Neural progenitor cell (in vitro differentiated cells): ENCODE measurements at regions not wholly inside any gene's neighbourhood (a gene's known extent, or its start where the extent isn't known, plus 50 kb on each side); places are given as distances from the start of the nearest gene placed in this dataset.

Source experiments
- DNase-seq: peaks from one replicate; pipeline ENCODE4 v3.0.0-alpha.2; 2016; ENCODE audit warnings: low spot score
- H2AFZ ChIP-seq: fragments of 200-600 bp; sonication (generic); replicated peaks from 2 replicates; pipeline ENCODE4 v1.6.1; 2016; ENCODE audit warnings: antibody characterized with exemption
- H3F3A ChIP-seq: fragments of 200-600 bp; sonication (generic); 2 replicates; pipeline ENCODE4 v1.6.1; 2016; ENCODE audit warnings: antibody characterized with exemption, low read depth
- H3K27ac ChIP-seq: fragments of 200-600 bp; sonication (generic); 2 replicates; pipeline ENCODE4 v1.5.1; 2016; ENCODE audit warnings: mild to moderate bottlenecking
- H3K27me3 ChIP-seq: fragments of 200-600 bp; sonication (generic); 2 replicates; pipeline ENCODE4 v1.6.1; 2016; ENCODE audit warnings: mild to moderate bottlenecking, moderate library complexity
- H3K36me3 ChIP-seq: fragments of 200-600 bp; sonication (generic); 2 replicates; pipeline ENCODE4 v1.5.1; 2016
- H3K4me1 ChIP-seq: fragments of 200-600 bp; sonication (generic); 2 replicates; pipeline ENCODE4 v1.6.1; 2016; ENCODE audit warnings: mixed run types
- H3K4me2 ChIP-seq: fragments of 200-600 bp; sonication (generic); 2 replicates; pipeline ENCODE4 v1.6.1; 2016
- H3K4me3 ChIP-seq: fragments of 200-600 bp; sonication (generic); 2 replicates; pipeline ENCODE4 v1.5.1; 2016
- H3K79me2 ChIP-seq: fragments of 200-600 bp; sonication (generic); 2 replicates; pipeline ENCODE4 v1.6.1; 2016; ENCODE audit warnings: low read depth
- H3K9ac ChIP-seq: fragments of 200-600 bp; sonication (generic); 2 replicates; pipeline ENCODE4 v1.6.1; 2016
- H3K9me3 ChIP-seq: fragments of 200-600 bp; sonication (generic); 2 replicates; pipeline ENCODE4 v1.5.1; 2016; ENCODE audit warnings: low read depth
- H4K20me1 ChIP-seq: fragments of 200-600 bp; sonication (generic); 2 replicates; pipeline ENCODE4 v1.6.1; 2016; ENCODE audit warnings: low read depth
- H3K27ac Mint-ChIP-seq: 3 replicates; pipeline ENCODE4 v1.8.0; 2021; ENCODE audit warnings: mixed read lengths
- H3K27me3 Mint-ChIP-seq: 2 replicates; pipeline ENCODE4 v1.8.0; 2022; ENCODE audit warnings: low read depth, mild to moderate bottlenecking, inconsistent platforms, moderate library complexity, mixed read lengths; ENCODE audit not compliant: insufficient read depth
- H3K36me3 Mint-ChIP-seq: 3 replicates; pipeline ENCODE4 v1.8.0; 2021; ENCODE audit warnings: mixed read lengths
- H3K4me1 Mint-ChIP-seq: 3 replicates; pipeline ENCODE4 v1.8.0; 2021; ENCODE audit warnings: mixed read lengths
- H3K4me3 Mint-ChIP-seq: 3 replicates; pipeline ENCODE4 v1.8.0; 2021; ENCODE audit warnings: mild to moderate bottlenecking, moderate library complexity, mixed read lengths
- H3K9me3 Mint-ChIP-seq: 3 replicates; pipeline ENCODE4 v1.8.0; 2020; ENCODE audit warnings: mixed read lengths
- EZH2 ChIP-seq: fragments of 200-600 bp; sonication (generic); IDR thresholded peaks from 2 replicates; pipeline ENCODE4 v1.6.1; 2017; ENCODE audit warnings: antibody characterized with exemption, mild to moderate bottlenecking, moderate library complexity
- EZH2phosphoT487 ChIP-seq: fragments of 200-600 bp; sonication (generic); IDR thresholded peaks from 2 replicates; pipeline ENCODE4 v1.6.1; 2017; ENCODE audit warnings: antibody characterized with exemption
- TF ChIP-seq, protein P1 (sequence below): fragments of 200-600 bp; sonication (generic); IDR thresholded peaks from 2 replicates; pipeline ENCODE4 v1.5.1; 2017; ENCODE audit warnings: antibody characterized with exemption, mild to moderate bottlenecking

DNA sequence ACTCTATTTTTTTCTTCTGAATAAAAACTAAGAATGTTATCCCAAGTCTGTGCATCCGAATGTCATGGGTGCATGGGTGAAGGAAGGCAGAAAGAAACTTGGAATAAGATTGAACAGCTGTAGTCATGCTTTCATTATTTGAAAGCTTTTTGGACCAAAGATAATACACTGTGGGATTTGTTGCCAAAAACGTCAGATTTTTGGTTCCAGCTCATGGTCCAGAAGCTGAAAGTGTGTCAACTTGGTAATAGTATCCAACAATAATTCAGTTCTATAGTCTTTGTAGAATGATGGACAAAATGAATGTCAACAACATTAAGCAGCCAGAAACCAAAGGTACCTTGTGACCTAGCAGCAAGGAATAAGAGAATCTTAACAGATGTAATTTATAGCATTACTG is 327.9 kb upstream of the ADAMTS9 start:
- no peaks in the 10 kb centered on the region for H3K27me3 Mint-ChIP-seq
- TF ChIP-seq, protein P1, sequence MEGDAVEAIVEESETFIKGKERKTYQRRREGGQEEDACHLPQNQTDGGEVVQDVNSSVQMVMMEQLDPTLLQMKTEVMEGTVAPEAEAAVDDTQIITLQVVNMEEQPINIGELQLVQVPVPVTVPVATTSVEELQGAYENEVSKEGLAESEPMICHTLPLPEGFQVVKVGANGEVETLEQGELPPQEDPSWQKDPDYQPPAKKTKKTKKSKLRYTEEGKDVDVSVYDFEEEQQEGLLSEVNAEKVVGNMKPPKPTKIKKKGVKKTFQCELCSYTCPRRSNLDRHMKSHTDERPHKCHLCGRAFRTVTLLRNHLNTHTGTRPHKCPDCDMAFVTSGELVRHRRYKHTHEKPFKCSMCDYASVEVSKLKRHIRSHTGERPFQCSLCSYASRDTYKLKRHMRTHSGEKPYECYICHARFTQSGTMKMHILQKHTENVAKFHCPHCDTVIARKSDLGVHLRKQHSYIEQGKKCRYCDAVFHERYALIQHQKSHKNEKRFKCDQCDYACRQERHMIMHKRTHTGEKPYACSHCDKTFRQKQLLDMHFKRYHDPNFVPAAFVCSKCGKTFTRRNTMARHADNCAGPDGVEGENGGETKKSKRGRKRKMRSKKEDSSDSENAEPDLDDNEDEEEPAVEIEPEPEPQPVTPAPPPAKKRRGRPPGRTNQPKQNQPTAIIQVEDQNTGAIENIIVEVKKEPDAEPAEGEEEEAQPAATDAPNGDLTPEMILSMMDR, result no peak
- no peak for TF ChIP-seq EZH2
- no peak for TF ChIP-seq EZH2phosphoT487
- no peaks in the 10 kb centered on the region for H3K79me2 ChIP-seq

DNA sequence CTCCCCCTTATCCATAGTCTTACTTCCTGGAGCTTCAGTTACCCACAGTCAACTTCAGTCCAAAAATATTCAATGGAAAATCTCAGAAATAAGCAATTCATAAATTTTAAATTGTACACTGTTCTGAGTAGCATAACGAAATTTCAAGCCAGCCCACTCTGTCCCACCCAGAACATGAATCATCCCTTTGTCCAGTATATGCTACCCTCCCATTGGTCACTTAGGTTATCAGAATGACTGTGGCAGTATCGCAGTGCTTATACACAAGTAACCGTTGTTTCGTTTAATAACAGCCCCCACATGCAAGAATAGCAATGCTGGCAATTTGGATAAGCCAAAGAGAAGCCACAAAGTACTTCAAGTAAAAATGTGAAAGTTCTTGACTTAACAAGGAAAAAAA is 325.3 kb upstream of the ADAMTS9 start:
- Mint-ChIP-seq H3K4me1 (peaks cover 2% of the 10 kb centered on the region), H3K27ac (no peak overlapping the region), H3K27me3 (no peaks in the 10 kb centered on the region), H3K4me3 (no peak overlapping the region), H3K9me3 (peaks cover 7% of the 10 kb centered on the region), H3K36me3 (no peaks in the 10 kb centered on the region)
- no peak overlapping the region for H3K9ac ChIP-seq
- no peaks in the 10 kb centered on the region for H3K27me3 ChIP-seq
- no peak overlapping the region for H3K27ac ChIP-seq
- no peaks in the 10 kb centered on the region for H4K20me1 ChIP-seq
- H3K4me2 ChIP-seq, result no peak overlapping the region
- DNase-seq, result no peak
- H3F3A ChIP-seq, result no peaks in the 10 kb centered on the region
- no peak overlapping the region for H3K4me3 ChIP-seq
- TF ChIP-seq, protein P1, result no peak
- TF ChIP-seq EZH2 (no peak), EZH2phosphoT487 (no peak)
- H3K36me3 ChIP-seq, result no peaks in the 10 kb centered on the region
- H3K79me2 ChIP-seq, result no peaks in the 10 kb centered on the region
- no peak overlapping the region for H2AFZ ChIP-seq
- H3K9me3 ChIP-seq, result no peaks in the 10 kb centered on the region
- no peaks in the 10 kb centered on the region for H3K4me1 ChIP-seq

More for the DNA sequence above, 327.9 kb upstream of the ADAMTS9 start:
- DNase-seq, result no peak
- H3K4me1 ChIP-seq, result peaks cover 15% of the 10 kb centered on the region
- H3K4me3 ChIP-seq, result no peak overlapping the region
- no peaks in the 10 kb centered on the region for H3K27me3 ChIP-seq
- no peak overlapping the region for H3K27ac Mint-ChIP-seq
- no peak overlapping the region for H3K4me3 Mint-ChIP-seq
- no peaks in the 10 kb centered on the region for H3K36me3 Mint-ChIP-seq
- H3K36me3 ChIP-seq, result no peaks in the 10 kb centered on the region
- H3K9ac ChIP-seq, result no peak overlapping the region
- no peaks in the 10 kb centered on the region for H4K20me1 ChIP-seq
- no peak overlapping the region for H3K4me2 ChIP-seq
- H3K9me3 Mint-ChIP-seq, result peaks cover 7% of the 10 kb centered on the region
- H3K4me1 Mint-ChIP-seq, result peaks cover 18% of the 10 kb centered on the region
- H2AFZ ChIP-seq, result no peak overlapping the region
- H3F3A ChIP-seq, result no peaks in the 10 kb centered on the region
- no peak overlapping the region for H3K27ac ChIP-seq
- H3K9me3 ChIP-seq, result no peaks in the 10 kb centered on the region

DNA sequence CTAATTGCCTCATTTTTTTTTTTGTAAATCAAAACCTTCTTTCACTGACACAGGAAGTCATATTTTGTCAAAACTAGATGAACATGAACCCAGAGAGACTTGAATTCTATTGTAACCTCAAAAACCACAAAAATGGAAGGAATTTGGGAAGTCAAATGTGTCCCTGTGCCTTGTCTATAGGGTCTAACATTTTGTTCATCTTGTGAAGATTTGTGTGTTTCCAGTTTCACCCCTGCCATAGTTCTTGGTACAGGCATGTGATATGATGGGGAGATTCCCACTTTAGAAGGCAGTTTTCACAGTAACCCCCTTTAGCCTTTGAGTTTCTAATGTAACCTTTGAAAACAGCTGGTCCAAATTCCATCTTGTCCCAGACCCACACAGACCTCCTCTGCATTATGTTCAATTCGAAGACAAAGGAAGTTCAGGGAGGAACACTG is 318.5 kb upstream of the ADAMTS9 start:
- no peaks in the 10 kb centered on the region for H3K9me3 ChIP-seq
- H3F3A ChIP-seq, result no peaks in the 10 kb centered on the region
- H2AFZ ChIP-seq, result no peak overlapping the region
- DNase-seq, result no peak
- no peak overlapping the region for H3K4me3 ChIP-seq
- no peak overlapping the region for H3K4me3 Mint-ChIP-seq
- no peak overlapping the region for H3K4me2 ChIP-seq
- no peaks in the 10 kb centered on the region for H4K20me1 ChIP-seq
- H3K27me3 ChIP-seq, result no peaks in the 10 kb centered on the region
- no peak overlapping the region for H3K9ac ChIP-seq
- TF ChIP-seq EZH2phosphoT487 (no peak), EZH2 (no peak)
- TF ChIP-seq, protein P1, result no peak
- no peak overlapping the region for H3K27ac Mint-ChIP-seq
- no peaks in the 10 kb centered on the region for H3K36me3 Mint-ChIP-seq
- no peaks in the 10 kb centered on the region for H3K36me3 ChIP-seq
- peaks cover 28% of the 10 kb centered on the region for H3K4me1 Mint-ChIP-seq
- H3K27me3 Mint-ChIP-seq, result no peaks in the 10 kb centered on the region
- no peaks in the 10 kb centered on the region for H3K9me3 Mint-ChIP-seq
- no peaks in the 10 kb centered on the region for H3K79me2 ChIP-seq
- H3K27ac ChIP-seq, result no peak overlapping the region
- H3K4me1 ChIP-seq, result no peaks in the 10 kb centered on the region
